Activated T-helper 2 cell treated with anti-CD3 and anti-CD28 coated beads, Interferon-gamma antibody, Interleukin-2, Interleukin-4, amounts not matched to agents 10 μg/mL and 5 μg/mL and 100 μg/mL, durations not matched to agents 14 hours and 24 hours and 36 hours (primary cell): ENCODE measurements at regions not wholly inside any gene's neighbourhood (a gene's known extent, or its start where the extent isn't known, plus 50 kb on each side); places are given as distances from the start of the nearest gene placed in this dataset.

ENCODE experiments used
- DNase-seq: peaks from one replicate; pipeline ENCODE4 v3.0.0; 2021; ENCODE audit warnings: low spot score
- H3K27ac Mint-ChIP-seq: one replicate; pipeline ENCODE4 v1.8.0; 2021; ENCODE audit warnings: mixed read lengths
- H3K27me3 Mint-ChIP-seq: one replicate; pipeline ENCODE4 v1.8.0; 2021; ENCODE audit warnings: low read depth, mixed read lengths
- H3K36me3 Mint-ChIP-seq: one replicate; pipeline ENCODE4 v1.8.0; 2021; ENCODE audit warnings: low read depth, mixed read lengths
- H3K4me1 Mint-ChIP-seq: one replicate; pipeline ENCODE4 v1.8.0; 2021; ENCODE audit warnings: low read depth, mixed read lengths
- H3K4me3 Mint-ChIP-seq: one replicate; pipeline ENCODE4 v1.8.0; 2021; ENCODE audit warnings: low read depth, mild to moderate bottlenecking, moderate library complexity, mixed read lengths
- H3K9me3 Mint-ChIP-seq: one replicate; pipeline ENCODE4 v1.8.0; 2021; ENCODE audit warnings: mixed read lengths
- intact Hi-C: fragments of 100-400 bp; cut with micrococcal nuclease; formaldehyde crosslinking; loops from one replicate; pipeline ENCODE4 v1.15.1; 2023

DNA sequence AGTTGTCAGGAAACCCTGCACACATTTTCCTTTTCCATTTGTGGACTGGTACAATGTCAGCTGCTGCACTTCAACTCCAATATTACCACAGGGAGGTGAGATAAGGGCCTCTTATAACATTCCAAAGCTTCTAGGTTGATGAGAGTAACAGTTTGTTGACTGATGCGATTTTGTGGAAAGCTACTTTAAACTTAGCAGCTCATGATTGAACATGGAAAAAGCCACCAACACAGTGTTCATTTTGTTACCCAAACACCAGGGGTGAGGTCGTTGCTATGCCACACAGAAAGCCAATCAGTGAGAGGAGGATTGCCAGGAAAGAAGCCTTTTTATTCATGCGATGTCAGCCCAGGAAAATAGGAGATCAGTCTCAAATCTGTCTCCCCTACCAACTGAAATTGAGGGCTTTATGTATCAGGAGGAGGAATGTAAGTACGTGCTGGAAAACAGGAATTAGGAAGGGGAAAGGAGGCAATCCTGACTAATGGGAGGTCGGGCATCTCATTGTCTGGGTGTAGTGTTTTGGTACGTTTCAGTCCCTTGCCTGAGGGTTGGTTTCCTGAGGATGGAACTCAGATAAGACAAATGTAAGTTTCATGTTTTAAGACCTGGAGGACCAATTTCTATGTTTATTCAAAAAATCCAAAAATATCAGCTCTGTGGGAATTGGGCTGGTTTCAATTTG is 92.7 kb upstream of the PLEKHA5 start:
- no peaks in the 10 kb centered on the region for H3K4me1 Mint-ChIP-seq
- H3K4me3 Mint-ChIP-seq: no peak overlapping the region
- H3K36me3 Mint-ChIP-seq: no peaks in the 10 kb centered on the region
- intact Hi-C loops: no loop called here
- DNase-seq: no peak
- H3K27me3 Mint-ChIP-seq: no peaks in the 10 kb centered on the region
- H3K27ac Mint-ChIP-seq: no peak overlapping the region
- H3K9me3 Mint-ChIP-seq: peaks cover 9% of the 10 kb centered on the region

DNA sequence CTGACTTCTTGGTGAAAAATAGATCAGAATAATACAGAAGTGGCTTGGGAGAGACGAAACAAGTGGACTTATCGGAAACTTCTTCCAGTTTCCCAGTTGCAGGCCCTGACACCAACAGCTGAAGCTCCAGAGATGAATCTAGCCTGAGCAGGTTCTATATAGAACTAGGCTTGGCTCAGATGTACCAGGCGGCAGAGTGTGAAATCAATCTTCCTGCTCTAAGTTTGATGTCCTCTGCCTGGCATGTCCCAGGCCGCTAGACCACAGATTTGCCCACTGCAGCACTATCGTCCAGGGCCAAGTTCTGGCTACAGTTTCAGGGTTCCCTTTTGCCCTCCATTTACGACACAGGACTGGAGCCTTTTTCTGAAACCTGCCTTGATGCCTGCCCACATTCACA is 91.3 kb upstream of the PLEKHA5 start:
- Mint-ChIP-seq H3K27ac (no peak overlapping the region), H3K27me3 (no peaks in the 10 kb centered on the region), H3K4me3 (no peak overlapping the region), H3K4me1 (no peaks in the 10 kb centered on the region), H3K36me3 (no peaks in the 10 kb centered on the region), H3K9me3 (peaks cover 6% of the 10 kb centered on the region)
- DNase-seq: no peak
- intact Hi-C loops: no loop called here

- Mint-ChIP-seq H3K27ac (no peak overlapping the region), H3K27me3 (no peaks in the 10 kb centered on the region), H3K4me3 (no peak overlapping the region), H3K36me3 (no peaks in the 10 kb centered on the region), H3K4me1 (no peaks in the 10 kb centered on the region), H3K9me3 (no peaks in the 10 kb centered on the region)
- DNase-seq: no peak
- intact Hi-C loops: no loop called here
Observed at GRCh38 chr12:19039515-19039914, 90.0 kb upstream of the PLEKHA5 start.

- no peak overlapping the region for H3K27ac Mint-ChIP-seq
- DNase-seq: no peak
- no peak overlapping the region for H3K4me3 Mint-ChIP-seq
- no peaks in the 10 kb centered on the region for H3K27me3 Mint-ChIP-seq
- H3K4me1 Mint-ChIP-seq: no peaks in the 10 kb centered on the region
- intact Hi-C loops: no loop called here
- no peaks in the 10 kb centered on the region for H3K36me3 Mint-ChIP-seq
- H3K9me3 Mint-ChIP-seq: no peaks in the 10 kb centered on the region
Observed at GRCh38 chr12:19042221-19042620, 87.3 kb upstream of the PLEKHA5 start.

GRCh38 chr12:19044430-19044829 is 85.1 kb upstream of the PLEKHA5 start:
- H3K9me3 Mint-ChIP-seq: no peaks in the 10 kb centered on the region
- no peaks in the 10 kb centered on the region for H3K27me3 Mint-ChIP-seq
- no peak overlapping the region for H3K27ac Mint-ChIP-seq
- no peaks in the 10 kb centered on the region for H3K4me1 Mint-ChIP-seq
- DNase-seq: no peak
- intact Hi-C loops: no loop called here
- H3K4me3 Mint-ChIP-seq: no peak overlapping the region
- H3K36me3 Mint-ChIP-seq: no peaks in the 10 kb centered on the region

GRCh38 chr12:19044891-19045290 is 84.6 kb upstream of the PLEKHA5 start:
- no peaks in the 10 kb centered on the region for H3K27me3 Mint-ChIP-seq

DNA sequence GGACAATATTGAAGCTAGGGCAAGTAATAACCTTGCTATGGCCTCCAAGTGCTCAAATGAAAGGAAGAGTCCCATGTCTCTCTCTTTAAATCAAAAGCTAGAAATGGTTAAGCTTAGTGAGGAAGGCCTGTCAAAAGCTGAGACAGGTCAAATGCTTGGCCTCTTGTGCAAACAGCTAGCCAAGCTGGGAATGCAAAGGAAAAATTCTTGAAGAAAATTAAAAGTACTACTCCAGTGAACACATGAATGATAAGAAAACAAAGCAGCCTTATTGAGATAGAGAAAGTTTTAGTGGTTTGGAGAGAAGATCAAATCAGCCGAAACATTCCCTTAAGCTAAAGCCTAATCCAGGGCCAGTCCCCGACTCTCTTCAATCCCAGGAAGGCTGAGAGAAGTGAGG is 84.1 kb upstream of the PLEKHA5 start:
- H3K27ac Mint-ChIP-seq: no peak overlapping the region
- H3K9me3 Mint-ChIP-seq: no peaks in the 10 kb centered on the region
- no peaks in the 10 kb centered on the region for H3K27me3 Mint-ChIP-seq
- intact Hi-C loops: no loop called here
- H3K36me3 Mint-ChIP-seq: no peaks in the 10 kb centered on the region
- no peak for DNase-seq
- no peaks in the 10 kb centered on the region for H3K4me1 Mint-ChIP-seq
- H3K4me3 Mint-ChIP-seq: no peak overlapping the region

More at GRCh38 chr12:19044891-19045290, 84.6 kb upstream of the PLEKHA5 start:
- DNase-seq: no peak
- Mint-ChIP-seq H3K36me3 (no peaks in the 10 kb centered on the region), H3K27ac (no peak overlapping the region), H3K9me3 (no peaks in the 10 kb centered on the region), H3K4me1 (no peaks in the 10 kb centered on the region), H3K4me3 (no peak overlapping the region)
- intact Hi-C loops: no loop called here

DNA sequence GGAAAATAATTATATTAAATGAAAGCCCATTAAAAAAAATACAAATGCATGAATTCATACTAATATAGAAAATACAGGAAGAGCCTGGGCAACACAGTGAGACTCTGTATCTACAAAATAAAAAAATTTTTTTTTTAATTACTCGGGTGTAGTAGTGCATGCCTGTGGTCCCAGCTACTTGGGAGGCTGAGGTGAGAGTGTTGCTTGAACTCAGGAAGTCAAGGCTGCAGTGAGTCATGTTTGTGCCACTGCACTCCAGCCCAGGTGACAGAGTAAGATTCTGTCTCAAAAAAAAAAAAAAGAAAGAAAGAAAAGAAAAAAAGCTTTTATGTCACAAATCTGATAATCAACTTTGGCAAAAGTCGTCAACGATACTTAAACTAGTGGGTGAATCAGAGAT is 80.6 kb upstream of the PLEKHA5 start:
- no peak overlapping the region for H3K4me3 Mint-ChIP-seq
- H3K27ac Mint-ChIP-seq: no peak overlapping the region
- H3K27me3 Mint-ChIP-seq: no peaks in the 10 kb centered on the region
- no peak for DNase-seq
- intact Hi-C loops: no loop called here
- no peaks in the 10 kb centered on the region for H3K36me3 Mint-ChIP-seq
- no peaks in the 10 kb centered on the region for H3K9me3 Mint-ChIP-seq
- H3K4me1 Mint-ChIP-seq: no peaks in the 10 kb centered on the region

DNA sequence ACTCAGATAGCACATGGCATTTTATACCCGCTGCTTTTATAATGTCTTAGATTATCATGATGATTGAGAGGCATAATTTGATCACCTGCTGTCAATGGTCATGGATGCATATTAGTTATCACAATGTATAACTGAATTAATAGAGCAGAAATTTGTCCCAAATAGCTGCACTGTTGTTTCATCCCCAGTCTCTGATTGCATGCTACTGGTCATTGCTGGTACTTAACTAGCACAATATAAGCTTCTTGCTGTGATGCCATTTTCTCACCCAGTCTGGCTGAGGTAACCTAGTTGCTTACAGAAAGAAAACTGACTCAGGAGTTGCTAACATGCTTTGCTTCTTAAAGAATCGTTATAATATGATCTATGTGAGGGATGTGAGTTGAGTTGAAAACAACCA is 76.8 kb upstream of the PLEKHA5 start:
- DNase-seq: no peak
- no peak overlapping the region for H3K27ac Mint-ChIP-seq
- H3K9me3 Mint-ChIP-seq: no peaks in the 10 kb centered on the region
- no peaks in the 10 kb centered on the region for H3K36me3 Mint-ChIP-seq
- intact Hi-C loops: no loop called here
- no peaks in the 10 kb centered on the region for H3K4me1 Mint-ChIP-seq
- H3K27me3 Mint-ChIP-seq: no peaks in the 10 kb centered on the region
- H3K4me3 Mint-ChIP-seq: no peak overlapping the region

- intact Hi-C loops: no loop called here
- H3K27me3 Mint-ChIP-seq: no peaks in the 10 kb centered on the region
- no peak overlapping the region for H3K4me3 Mint-ChIP-seq
- no peaks in the 10 kb centered on the region for H3K36me3 Mint-ChIP-seq
- no peak for DNase-seq
- no peaks in the 10 kb centered on the region for H3K9me3 Mint-ChIP-seq
- H3K27ac Mint-ChIP-seq: no peak overlapping the region
- H3K4me1 Mint-ChIP-seq: no peaks in the 10 kb centered on the region
Observed at GRCh38 chr12:19053218-19053617, 76.3 kb upstream of the PLEKHA5 start.

GRCh38 chr12:19054035-19054434 is 75.5 kb upstream of the PLEKHA5 start:
- no peak for DNase-seq
- H3K27ac Mint-ChIP-seq: no peak overlapping the region
- H3K9me3 Mint-ChIP-seq: no peaks in the 10 kb centered on the region
- intact Hi-C loops: no loop called here
- H3K36me3 Mint-ChIP-seq: no peaks in the 10 kb centered on the region
- no peaks in the 10 kb centered on the region for H3K27me3 Mint-ChIP-seq
- H3K4me1 Mint-ChIP-seq: no peaks in the 10 kb centered on the region
- no peak overlapping the region for H3K4me3 Mint-ChIP-seq

GRCh38 chr12:19055589-19055988 is 73.9 kb upstream of the PLEKHA5 start:
- intact Hi-C loops: no loop called here
- no peak for DNase-seq
- Mint-ChIP-seq H3K36me3 (no peaks in the 10 kb centered on the region), H3K4me3 (no peak overlapping the region), H3K4me1 (no peaks in the 10 kb centered on the region), H3K9me3 (no peaks in the 10 kb centered on the region), H3K27me3 (no peaks in the 10 kb centered on the region), H3K27ac (no peak overlapping the region)

DNA sequence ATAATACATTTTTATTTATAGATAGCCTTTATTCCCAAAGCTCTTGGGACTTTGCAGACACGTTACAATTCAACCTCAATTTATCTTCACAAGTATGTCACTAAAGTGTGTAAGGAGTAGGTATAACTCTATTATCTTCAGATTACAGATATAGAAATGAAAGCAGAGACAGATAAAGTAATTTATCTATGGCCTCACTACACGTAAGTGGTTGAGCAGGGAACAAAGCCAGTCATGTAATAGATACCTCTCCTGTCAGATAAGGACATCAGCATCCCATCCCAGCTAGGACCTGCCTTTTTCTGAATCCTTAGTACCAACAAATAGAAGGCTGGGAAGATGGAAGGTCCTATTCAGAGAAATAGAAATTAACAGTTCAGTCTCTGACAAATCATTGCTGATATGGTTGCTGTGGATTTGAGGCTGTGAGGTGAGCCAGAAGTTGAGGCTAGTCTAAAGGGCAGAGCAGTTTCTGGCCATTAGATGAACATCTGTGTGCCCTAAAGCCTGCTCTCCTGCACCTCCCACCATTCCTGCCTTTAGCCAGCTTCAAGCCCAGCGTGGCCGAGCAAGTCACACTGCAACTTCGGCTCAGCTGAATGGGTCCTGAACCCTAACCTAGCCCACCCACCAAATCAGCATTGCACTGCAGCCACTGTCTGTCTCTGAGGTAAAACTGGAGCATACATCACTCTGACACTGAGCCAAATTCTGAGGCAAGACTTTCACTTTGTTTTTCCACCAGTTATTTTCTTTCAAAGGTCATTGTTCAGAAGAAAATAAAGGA is 71.1 kb upstream of the PLEKHA5 start:
- intact Hi-C loops: no loop called here
- no peaks in the 10 kb centered on the region for H3K9me3 Mint-ChIP-seq
- no peaks in the 10 kb centered on the region for H3K36me3 Mint-ChIP-seq
- no peak for DNase-seq
- no peaks in the 10 kb centered on the region for H3K4me1 Mint-ChIP-seq
- no peak overlapping the region for H3K4me3 Mint-ChIP-seq
- no peak overlapping the region for H3K27ac Mint-ChIP-seq
- H3K27me3 Mint-ChIP-seq: no peaks in the 10 kb centered on the region
